GM12878 (cell line): ENCODE measurements at regions not wholly inside any gene's neighbourhood (a gene's known extent, or its start where the extent isn't known, plus 50 kb on each side); places are given as distances from the start of the nearest gene placed in this dataset.

Experiments used
- ATAC-seq: fragments of 200-7000 bp; cut with Tn5 transposase; 3 replicates; pipeline ENCODE4 v1.9.1; 2020; ENCODE audit warnings: mild to moderate bottlenecking, moderate library complexity
- BruUV-seq: library from RNA; stranded (reverse); fragments of 400-500 nt; replicated peaks from 2 replicates; lab custom pipeline; 2021; lab: Mats Ljungman, UMichigan
- CTCF ChIA-PET: fragments of 300-600 bp; sonication (Branson Sonifier 250); formaldehyde crosslinking; extraction: SDS; loops from one replicate; lab custom pipeline; 2021; ENCODE audit warnings: inconsistent platforms; lab: Yijun Ruan, JAX
- POLR2A ChIA-PET: fragments of 350-600 bp; formaldehyde crosslinking; extraction: SDS; loops from one replicate; lab custom pipeline; 2021; ENCODE audit warnings: inconsistent platforms; lab: Charles Lee
- RAD21 ChIA-PET: fragments of 300-600 bp; sonication (Branson Sonifier 250); formaldehyde crosslinking; loops from one replicate; lab custom pipeline; 2023; ENCODE audit warnings: antibody characterized with exemption; ENCODE audit not compliant: unreplicated experiment; lab: Charles Lee
- SMC1A ChIA-PET: fragments of 300-600 bp; sonication (Branson Sonifier 250); formaldehyde crosslinking; loops from one replicate; lab custom pipeline; 2023; ENCODE audit not compliant: unreplicated experiment, uncharacterized antibody; lab: Charles Lee
- DNase-seq: peaks from one replicate; pipeline ENCODE4 v3.0.0-alpha.2; 2011; ENCODE audit warnings: low read depth, low spot score
- FAIRE-seq: peaks from 3 replicates; lab custom pipeline; 2011; peaks lifted over from hg19 to GRCh38; lab: Jason Lieb, UNC
- H2AFZ ChIP-seq: 2 replicates; pipeline ENCODE4 v1.6.0; 2011; ENCODE audit warnings: low read depth, low read length, control low read depth; ENCODE audit not compliant: control insufficient read depth
- H3K27ac ChIP-seq: 2 replicates; pipeline ENCODE4 v1.5.1; 2011; ENCODE audit warnings: control low read depth; ENCODE audit not compliant: control insufficient read depth, insufficient read depth
- H3K27me3 ChIP-seq, 2 experiments: replicated peaks in 1 of 2; 2 replicates each; pipeline versions ENCODE4 v1.6.0 to v1.6.1; 2011; ENCODE audit warnings: low read length in 1 of 2; ENCODE audit not compliant: control insufficient read depth in 2 of 2, insufficient read depth in 2 of 2
- H3K36me3 ChIP-seq, 2 experiments: 2 replicates each; pipeline ENCODE4 v1.5.1; 2011; ENCODE audit warnings: low read length in 1 of 2; ENCODE audit not compliant: control insufficient read depth in 2 of 2, insufficient read depth in 2 of 2
- H3K4me1 ChIP-seq: 2 replicates; pipeline ENCODE4 v1.6.1; 2011; ENCODE audit warnings: mild to moderate bottlenecking, low read length, moderate library complexity, mixed read lengths; ENCODE audit not compliant: control insufficient read depth, insufficient read depth
- H3K4me2 ChIP-seq: 2 replicates; pipeline ENCODE4 v1.6.0; 2011; ENCODE audit warnings: control low read depth; ENCODE audit not compliant: control insufficient read depth, insufficient read depth
- H3K4me3 ChIP-seq: fragments of 200-600 bp; sonication (generic); 2 replicates; pipeline ENCODE4 v1.5.1; 2016
- H3K79me2 ChIP-seq: 2 replicates; pipeline ENCODE4 v1.6.0; 2011; ENCODE audit warnings: low read length; ENCODE audit not compliant: control insufficient read depth, insufficient read depth
- H3K9ac ChIP-seq: 2 replicates; pipeline ENCODE4 v1.8.0; 2011; ENCODE audit warnings: low read length, control low read depth, mixed read lengths; ENCODE audit not compliant: control insufficient read depth, insufficient read depth
- H3K9me3 ChIP-seq: replicated peaks from 3 replicates; pipeline ENCODE4 v1.5.1; 2011; ENCODE audit warnings: mild to moderate bottlenecking, low read length; ENCODE audit not compliant: control insufficient read depth, insufficient read depth
- H4K20me1 ChIP-seq: 2 replicates; pipeline ENCODE4 v1.6.0; 2011; ENCODE audit not compliant: control insufficient read depth, insufficient read depth
- CHD4 ChIP-seq: fragments of 200-600 bp; sonication (generic); IDR thresholded peaks from 2 replicates; pipeline ENCODE4 v1.6.1; 2016; ENCODE audit warnings: mild to moderate bottlenecking
- GATAD2B ChIP-seq: fragments of 450-650 bp; conservative IDR thresholded peaks from 2 replicates; pipeline ENCODE4 v1.6.1; 2017; ENCODE audit warnings: low read depth, mild to moderate bottlenecking, moderate library complexity
- PML ChIP-seq: IDR thresholded peaks from 2 replicates; pipeline ENCODE4 v1.6.1; 2012; ENCODE audit warnings: low read length, inconsistent platforms
- TBL1XR1 ChIP-seq: IDR thresholded peaks from 2 replicates; pipeline ENCODE4 v1.6.1; 2012; ENCODE audit warnings: low read depth, low read length, improper control_type of control experiment
- ZZZ3 ChIP-seq: IDR thresholded peaks from 2 replicates; pipeline ENCODE4 v1.6.1; 2011; ENCODE audit warnings: low read depth; ENCODE audit not compliant: control insufficient read depth, insufficient read length
- WGBS: methylation state at CpG from one replicate; pipeline ENCODE4 v1.1.6; 2016; ENCODE audit warnings: low lambda C conversion rate; ENCODE audit not compliant: insufficient replicate concordance, insufficient coverage; ENCODE audit errors: missing lambda C conversion rate; 5-methylcytosine and 5-hydroxymethylcytosine counted together
- in situ Hi-C: fragments of 300-500 bp; cut with MboI; formaldehyde crosslinking; loops from 9 replicates; pipeline ENCODE4 v1.14.3; 2018; ENCODE audit warnings: mixed read lengths
- intact Hi-C: fragments of 100-400 bp; cut with micrococcal nuclease; formaldehyde crosslinking; loops from one replicate; pipeline ENCODE4 v1.14.2; 2022; ENCODE audit not compliant: unreplicated experiment
- TF ChIP-seq, protein P1 (sequence below): fragments of 450-650 bp; IDR thresholded peaks from 2 replicates; pipeline ENCODE4 v1.6.1; 2016; ENCODE audit warnings: mild to moderate bottlenecking
- TF ChIP-seq, protein P2 (sequence below): fragments of 450-650 bp; formaldehyde crosslinking; IDR thresholded peaks from 2 replicates; pipeline ENCODE4 v1.4.0; 2022; ENCODE audit warnings: mild to moderate bottlenecking, moderate library complexity

DNA sequence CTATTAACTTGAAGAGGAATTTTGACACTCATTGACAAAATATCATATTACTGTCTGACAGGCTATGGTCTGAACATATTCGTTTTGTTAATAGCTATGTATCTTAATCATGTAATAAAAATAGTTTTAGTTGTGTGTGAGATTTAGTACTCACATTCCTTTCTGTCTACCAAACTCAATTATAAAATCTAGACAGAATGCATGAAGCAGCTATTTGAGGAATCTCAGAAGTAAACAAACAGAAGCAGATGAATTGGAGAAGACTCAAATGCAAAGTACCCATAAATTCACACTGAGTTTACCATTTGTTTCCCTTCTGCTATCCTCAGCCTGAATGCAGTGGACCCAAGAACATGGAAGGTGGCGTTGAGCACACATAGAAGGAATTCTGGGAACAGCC lies 841.6 kb upstream of the AADAT start:
- FAIRE-seq, result no peak
- BruUV-seq, result no TSS peak

More for the DNA sequence above, 841.6 kb upstream of the AADAT start:
- ChIA-PET RAD21 (no interaction called here), CTCF (no interaction called here), POLR2A (no interaction called here), SMC1A (no interaction called here)
- ATAC-seq (no peak), DNase-seq (no peak)
- H3K4me1 ChIP-seq, result no peaks in the 10 kb centered on the region
- no peaks in the 10 kb centered on the region for H3K36me3 ChIP-seq
- no peaks in the 10 kb centered on the region for H3K27me3 ChIP-seq
- H3K9ac ChIP-seq, result no peak overlapping the region
- no peaks in the 10 kb centered on the region for H3K79me2 ChIP-seq
- in situ Hi-C loops, result no loop called here
- no peaks in the 10 kb centered on the region for H4K20me1 ChIP-seq
- WGBS, result 0% methylated on average over 2 of the region's 2 CpGs
- no peak overlapping the region for H3K4me3 ChIP-seq
- no peaks in the 10 kb centered on the region for H3K9me3 ChIP-seq
- H3K27ac ChIP-seq, result no peak overlapping the region
- H2AFZ ChIP-seq, result no peak overlapping the region
- intact Hi-C loops, result no loop called here
- H3K4me2 ChIP-seq, result no peak overlapping the region
- no peak for TF ChIP-seq TBL1XR1
- TF ChIP-seq GATAD2B, result no peak
- TF ChIP-seq ZZZ3, result no peak
- TF ChIP-seq, protein P1, sequence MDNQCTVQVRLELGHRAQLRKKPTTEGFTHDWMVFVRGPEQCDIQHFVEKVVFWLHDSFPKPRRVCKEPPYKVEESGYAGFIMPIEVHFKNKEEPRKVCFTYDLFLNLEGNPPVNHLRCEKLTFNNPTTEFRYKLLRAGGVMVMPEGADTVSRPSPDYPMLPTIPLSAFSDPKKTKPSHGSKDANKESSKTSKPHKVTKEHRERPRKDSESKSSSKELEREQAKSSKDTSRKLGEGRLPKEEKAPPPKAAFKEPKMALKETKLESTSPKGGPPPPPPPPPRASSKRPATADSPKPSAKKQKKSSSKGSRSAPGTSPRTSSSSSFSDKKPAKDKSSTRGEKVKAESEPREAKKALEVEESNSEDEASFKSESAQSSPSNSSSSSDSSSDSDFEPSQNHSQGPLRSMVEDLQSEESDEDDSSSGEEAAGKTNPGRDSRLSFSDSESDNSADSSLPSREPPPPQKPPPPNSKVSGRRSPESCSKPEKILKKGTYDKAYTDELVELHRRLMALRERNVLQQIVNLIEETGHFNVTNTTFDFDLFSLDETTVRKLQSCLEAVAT, result no peak
- TF ChIP-seq, protein P2, sequence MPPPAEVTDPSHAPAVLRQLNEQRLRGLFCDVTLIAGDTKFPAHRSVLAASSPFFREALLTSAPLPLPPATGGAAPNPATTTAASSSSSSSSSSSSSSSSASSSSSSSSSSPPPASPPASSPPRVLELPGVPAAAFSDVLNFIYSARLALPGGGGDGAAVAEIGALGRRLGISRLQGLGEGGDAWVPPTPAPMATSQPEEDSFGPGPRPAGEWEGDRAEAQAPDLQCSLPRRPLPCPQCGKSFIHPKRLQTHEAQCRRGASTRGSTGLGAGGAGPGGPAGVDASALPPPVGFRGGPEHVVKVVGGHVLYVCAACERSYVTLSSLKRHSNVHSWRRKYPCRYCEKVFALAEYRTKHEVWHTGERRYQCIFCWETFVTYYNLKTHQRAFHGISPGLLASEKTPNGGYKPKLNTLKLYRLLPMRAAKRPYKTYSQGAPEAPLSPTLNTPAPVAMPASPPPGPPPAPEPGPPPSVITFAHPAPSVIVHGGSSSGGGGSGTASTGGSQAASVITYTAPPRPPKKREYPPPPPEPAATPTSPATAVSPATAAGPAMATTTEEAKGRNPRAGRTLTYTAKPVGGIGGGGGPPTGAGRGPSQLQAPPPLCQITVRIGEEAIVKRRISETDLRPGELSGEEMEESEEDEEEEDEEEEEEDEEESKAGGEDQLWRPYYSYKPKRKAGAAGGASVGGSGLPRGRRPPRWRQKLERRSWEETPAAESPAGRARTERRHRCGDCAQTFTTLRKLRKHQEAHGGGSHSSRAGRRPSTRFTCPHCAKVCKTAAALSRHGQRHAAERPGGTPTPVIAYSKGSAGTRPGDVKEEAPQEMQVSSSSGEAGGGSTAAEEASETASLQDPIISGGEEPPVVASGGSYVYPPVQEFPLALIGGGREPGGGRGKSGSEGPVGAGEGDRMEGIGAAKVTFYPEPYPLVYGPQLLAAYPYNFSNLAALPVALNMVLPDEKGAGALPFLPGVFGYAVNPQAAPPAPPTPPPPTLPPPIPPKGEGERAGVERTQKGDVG, result no peak
- no peak for TF ChIP-seq PML
- no peak for TF ChIP-seq CHD4
